ENCODE measurements at regions not wholly inside any gene's neighbourhood (a gene's known extent, or its start where the extent isn't known, plus 50 kb on each side); places are given as distances from the start of the nearest gene placed in this dataset.

GRCh38 chr18:61187971-61188370, 145.3 kb upstream of the CDH20 start:
- DNase-seq: no peak

DNA sequence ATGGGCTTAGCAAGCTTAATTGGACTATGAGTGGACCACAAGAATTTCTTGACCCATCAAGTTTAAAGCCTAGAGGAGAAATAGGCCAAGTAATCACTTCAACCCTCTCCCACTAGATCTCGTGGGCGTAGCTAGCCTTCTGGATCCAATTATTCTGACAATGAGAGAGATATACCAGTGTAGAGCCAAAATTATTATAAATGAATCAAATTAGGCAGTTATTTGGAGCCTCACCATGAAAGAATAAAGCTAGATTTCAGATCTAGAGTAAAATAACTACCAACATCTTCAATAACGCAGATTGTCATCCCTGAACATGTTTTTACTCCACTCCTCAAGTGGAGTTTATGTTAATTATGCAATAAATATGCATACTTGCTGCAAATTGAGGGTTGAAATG, 143.9 kb upstream of the CDH20 start:
- DNase-seq: no peak

DNA sequence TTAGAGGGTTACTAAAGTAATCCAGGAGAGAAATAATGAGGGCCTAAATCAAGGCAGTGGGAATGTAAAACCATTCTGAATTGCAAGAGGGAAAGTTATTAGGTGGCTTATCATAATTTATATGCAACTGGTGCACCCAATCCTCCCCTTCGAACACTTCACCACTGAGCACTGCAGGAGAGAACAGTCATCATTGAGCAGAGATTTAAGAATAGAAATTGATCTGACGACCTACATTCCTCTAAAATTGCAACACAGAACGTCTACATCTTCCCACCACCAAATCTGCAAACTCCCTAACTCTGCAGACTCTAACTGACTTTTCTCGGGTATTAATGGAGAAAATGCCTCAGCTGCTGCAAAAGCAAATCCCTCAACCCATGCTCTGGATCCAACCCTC, 138.5 kb upstream of the CDH20 start:
- DNase-seq: no peak

DNA sequence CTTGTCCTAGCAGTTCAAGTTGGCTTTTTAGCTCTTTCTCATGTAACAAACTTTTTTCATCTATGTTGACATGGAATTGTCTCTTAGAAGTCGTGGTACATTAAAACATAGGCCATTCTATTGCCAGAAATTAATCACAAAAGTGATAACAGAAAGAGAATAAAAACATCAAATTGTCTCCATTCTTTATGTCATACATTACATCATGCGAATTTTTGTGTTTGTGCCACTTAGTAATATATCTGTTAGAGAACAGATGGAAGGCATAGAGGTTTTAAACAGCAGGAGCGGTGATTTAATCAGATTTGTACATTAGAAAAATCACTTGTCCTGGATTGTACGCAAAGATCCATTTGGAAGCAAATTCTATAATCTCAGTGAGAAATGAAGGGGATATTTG, 136.5 kb upstream of the CDH20 start:
- no peak for DNase-seq

DNA sequence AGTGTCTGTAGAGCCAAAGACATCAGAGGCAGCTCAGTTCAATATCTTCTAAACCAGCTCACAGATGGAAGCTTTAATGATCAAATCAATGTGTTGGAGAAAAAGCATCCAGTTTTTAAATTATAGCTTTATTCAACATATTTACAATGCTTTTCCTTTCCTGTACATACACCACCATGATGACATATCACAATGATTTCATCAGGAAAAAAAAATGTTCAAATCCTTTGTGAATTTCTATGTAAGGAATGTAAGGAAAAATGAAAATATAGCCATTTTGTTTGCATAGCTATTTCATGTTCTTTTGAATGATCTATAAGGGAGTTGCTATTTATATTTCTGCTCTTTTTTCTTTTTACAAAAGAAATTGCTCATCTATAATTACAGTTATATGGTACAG, 134.7 kb upstream of the CDH20 start:
- DNase-seq: peak; percentile 62

DNA sequence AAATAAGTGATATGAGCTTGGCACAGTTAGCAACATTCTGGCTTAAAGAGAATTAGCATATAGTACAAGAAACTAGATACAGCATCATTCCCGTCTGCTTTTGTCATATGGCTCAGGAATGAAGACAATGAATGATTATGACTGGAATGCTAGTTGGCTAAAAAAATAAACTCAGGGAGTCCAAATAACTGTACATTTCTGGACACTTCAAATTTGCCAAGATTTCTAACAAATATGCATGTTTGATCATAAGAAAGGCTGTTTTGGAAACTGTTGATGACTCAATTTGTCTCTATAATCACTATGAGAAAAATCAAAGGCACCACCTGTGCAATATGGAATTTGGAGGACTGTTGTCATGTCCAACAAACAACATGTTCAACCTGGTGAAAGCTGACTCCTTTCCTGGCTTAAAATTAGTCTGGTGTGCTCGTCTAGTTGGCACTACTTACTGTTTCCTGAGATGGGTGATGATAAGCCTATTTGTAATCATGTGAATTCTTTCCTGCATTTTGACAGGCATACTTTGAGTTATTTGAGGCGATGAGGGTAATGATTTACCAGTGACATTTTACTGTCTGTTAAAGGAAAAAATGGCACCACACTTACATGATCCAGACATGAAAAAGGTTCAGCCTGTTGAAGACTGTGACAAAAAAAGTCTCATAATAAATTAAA, 133.9 kb upstream of the CDH20 start:
- peak; percentile 88 for DNase-seq

DNA sequence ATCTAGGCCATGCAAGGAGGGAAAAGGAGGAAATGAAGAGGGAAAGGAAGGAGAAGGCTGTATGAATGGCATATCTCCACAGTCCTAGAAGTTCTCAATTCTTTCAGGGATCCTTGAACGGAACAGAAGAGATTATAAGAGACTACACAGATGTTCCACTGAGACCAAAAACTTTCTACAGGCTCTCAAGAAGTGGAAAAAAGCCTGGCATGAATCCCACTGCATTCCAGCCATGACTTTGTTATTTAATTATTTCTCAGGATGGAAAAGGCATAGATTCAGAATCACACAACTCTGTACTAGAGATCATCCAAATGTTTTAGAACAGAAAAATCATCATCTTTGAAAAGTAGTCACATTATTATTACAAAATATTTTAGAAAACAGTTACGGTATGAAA, 131.7 kb upstream of the CDH20 start:
- peak; percentile 64 for DNase-seq

GRCh38 chr18:61203151-61203550, 130.1 kb upstream of the CDH20 start:
- DNase-seq: peak; percentile 54

DNA sequence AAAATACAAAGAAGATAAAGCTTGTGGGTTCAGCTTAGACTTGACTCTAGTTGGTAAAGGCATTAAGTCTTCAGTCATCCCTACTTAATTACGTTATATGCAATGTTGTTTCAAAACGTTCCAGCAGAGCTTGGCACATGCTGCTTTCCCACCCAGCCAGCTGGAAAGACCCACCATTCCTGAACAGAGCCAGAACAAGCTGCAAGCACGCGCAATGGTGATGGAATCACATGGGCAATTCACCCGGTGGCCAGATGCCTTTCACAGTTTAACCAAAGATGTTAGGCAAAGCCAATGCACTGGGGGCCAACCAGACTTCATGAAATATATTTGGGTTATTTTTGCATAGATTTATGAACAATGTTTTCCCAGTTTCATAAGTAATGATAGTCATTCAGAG, 123.4 kb upstream of the CDH20 start:
- no peak for DNase-seq

- no peak for DNase-seq
Measured at GRCh38 chr18:61216051-61216450, 117.2 kb upstream of the CDH20 start.

DNA sequence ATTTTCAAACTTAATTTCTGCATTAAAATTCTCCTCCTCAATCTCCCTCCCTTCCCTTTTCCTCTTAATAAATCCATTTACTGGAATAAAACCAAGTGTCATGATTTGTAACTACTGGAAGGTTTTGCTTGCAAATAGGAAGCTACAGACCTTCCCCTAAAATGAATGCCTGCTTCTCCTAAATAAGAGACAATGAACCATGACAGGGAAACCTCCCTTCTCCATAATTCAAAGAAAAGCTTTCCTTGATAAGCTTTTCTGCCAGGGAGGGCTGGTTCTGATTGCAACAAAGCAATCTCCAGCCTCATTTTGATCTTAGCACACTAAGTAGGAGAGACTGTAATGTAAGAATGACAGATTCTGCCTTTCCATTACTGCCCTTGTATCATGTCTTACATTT, 111.0 kb upstream of the CDH20 start:
- DNase-seq: no peak

DNA sequence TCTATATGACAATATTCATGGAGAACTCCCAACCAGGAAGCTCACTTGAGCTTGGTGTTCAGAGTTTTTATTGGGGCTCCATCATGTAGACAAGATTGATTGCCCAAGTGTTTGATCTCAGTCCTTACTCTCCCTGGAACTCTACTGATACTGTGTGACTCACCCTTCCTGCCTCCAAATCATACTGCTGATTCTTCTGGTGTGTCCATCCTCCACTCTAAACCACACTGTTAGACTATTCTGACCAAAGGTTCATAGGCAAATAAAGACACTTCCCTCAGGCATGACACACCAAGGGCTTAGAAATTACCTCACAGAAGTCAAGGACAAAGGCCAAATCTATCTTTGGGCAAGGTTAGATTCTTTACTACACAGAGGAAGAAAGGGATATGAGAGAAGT, 107.9 kb upstream of the CDH20 start:
- peak; percentile 53 for DNase-seq

- no peak for DNase-seq
Measured at GRCh38 chr18:61236356-61237057, 96.7 kb upstream of the CDH20 start.

GRCh38 chr18:61237529-61237928, 95.7 kb upstream of the CDH20 start:
- no peak for DNase-seq

GRCh38 chr18:61239051-61239450, 94.2 kb upstream of the CDH20 start:
- no peak for DNase-seq

- no peak for DNase-seq
Measured at GRCh38 chr18:61241260-61241853, 91.9 kb upstream of the CDH20 start.

DNA sequence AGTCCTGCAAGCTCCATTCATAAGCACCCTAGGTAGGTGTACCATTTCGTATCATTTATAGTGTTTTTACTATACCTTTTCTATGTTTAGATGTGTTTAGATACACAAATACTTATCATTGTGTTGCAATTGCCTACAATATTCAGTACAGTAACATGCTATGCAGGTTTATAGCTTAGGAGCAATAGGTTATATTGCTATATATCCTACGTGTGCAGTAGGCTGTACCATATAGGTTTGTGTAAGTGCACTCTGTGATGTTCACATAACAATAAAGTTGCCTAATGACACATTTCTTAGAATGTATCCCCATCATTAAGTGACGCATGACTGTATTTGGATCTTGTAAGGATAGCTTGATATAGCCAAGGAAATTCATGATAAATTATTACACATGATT, 88.6 kb upstream of the CDH20 start:
- DNase-seq: no peak

DNA sequence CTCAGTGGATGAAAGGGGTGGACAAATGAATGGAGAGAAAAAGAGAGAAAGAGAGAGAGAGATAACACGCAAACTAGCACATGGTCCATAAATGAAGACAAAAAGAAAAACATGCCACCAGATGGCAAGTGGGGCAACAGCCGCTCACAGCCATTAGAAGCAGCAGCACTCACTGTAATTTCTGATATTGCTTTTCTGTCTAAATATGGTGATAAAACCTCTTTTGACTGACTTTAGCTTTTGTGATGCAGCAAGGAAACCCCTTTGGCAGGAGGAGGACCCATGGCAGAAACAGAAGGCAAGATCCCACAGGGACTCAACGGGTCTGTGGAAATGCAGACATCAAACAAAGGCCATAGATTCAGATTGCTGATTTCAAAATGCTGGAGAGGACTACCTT, 88.0 kb upstream of the CDH20 start:
- no peak for DNase-seq

DNA sequence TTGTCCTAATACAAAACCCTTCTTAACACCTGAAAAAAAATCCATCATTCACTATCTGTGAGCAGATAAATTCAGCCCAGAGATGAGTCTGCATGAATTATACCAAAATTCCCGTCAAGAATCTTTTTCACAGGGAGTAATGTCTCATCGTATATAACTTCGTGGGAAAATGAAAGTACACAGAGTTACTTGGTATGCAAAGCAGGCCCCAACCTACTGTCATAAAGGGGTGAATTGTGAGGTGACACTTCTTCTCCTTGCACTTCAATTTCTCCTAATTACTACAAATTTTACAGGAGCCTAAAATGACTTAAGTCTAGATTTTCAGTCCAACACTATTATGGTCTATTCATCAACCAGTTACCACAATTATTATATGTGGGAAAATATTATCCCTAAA, 84.6 kb upstream of the CDH20 start:
- DNase-seq: no peak

DNA sequence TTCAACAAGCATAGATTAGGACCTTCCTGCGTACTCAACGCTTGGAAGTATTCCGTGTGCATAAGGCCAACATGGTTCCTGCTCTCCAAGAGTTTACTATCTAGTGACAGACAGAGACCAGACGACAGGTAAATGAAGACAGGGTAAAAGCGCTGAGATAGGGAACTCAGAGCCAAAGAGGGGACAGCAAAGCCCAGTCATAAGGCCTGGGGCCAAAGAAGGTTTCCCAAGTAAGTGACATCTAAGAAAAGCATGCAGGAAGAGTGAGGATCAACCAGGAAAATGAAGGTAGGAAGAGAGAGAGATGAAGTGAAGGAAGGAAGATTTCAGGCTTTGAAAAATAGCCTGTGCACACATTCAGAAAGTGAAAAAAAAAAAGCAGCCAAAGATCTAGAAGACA, 76.9 kb upstream of the CDH20 start:
- no peak for DNase-seq

GRCh38 chr18:61261870-61262269, 71.4 kb upstream of the CDH20 start:
- no peak for DNase-seq

GRCh38 chr18:61272793-61273192, 60.4 kb upstream of the CDH20 start:
- DNase-seq: no peak

DNA sequence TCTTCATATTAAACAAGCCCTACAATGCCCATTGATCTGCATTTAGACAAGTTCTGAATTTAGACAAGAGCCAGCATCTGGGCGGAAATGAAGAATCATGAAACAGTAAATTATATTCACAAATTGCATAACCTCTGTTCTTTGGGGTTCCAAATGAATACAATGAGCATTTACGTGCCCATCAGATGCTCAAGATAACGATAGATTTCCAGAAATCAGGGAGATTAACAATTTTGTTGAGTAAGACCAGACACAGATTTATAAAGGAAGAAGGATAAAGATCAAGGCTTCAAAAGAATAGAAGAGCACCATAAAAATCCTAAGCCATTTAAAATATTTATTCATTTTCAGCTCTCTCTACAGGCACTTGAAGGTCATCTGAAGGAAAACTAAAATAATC, 59.7 kb upstream of the CDH20 start:
- no peak for DNase-seq

GRCh38 chr18:61274416-61274960, 58.7 kb upstream of the CDH20 start:
- DNase-seq: no peak
